ENCODE measurements at regions not wholly inside any gene's neighbourhood (a gene's known extent, or its start where the extent isn't known, plus 50 kb on each side); places are given as distances from the start of the nearest gene placed in this dataset.

DNA sequence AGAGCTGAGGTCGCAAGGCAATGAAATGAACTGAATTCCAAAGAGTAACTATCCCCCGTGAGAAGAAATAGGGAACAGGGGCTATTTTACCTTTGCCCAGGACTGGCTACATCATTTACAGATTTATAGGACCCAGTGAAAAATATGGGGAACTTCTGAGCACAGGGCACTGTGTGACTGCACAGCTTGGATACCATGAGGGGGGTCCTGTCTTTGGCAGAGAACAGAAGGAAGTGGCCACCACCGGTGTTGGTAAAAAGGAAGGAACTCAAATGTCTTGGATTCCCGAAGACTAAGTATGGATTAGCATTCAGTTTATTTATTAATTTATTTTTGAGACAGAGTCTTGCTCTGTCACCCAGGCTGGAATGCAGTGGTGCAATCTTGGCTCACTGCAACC, 119.6 kb downstream of the B3GNT2 start:
- TF ChIP-seq, protein P1, sequence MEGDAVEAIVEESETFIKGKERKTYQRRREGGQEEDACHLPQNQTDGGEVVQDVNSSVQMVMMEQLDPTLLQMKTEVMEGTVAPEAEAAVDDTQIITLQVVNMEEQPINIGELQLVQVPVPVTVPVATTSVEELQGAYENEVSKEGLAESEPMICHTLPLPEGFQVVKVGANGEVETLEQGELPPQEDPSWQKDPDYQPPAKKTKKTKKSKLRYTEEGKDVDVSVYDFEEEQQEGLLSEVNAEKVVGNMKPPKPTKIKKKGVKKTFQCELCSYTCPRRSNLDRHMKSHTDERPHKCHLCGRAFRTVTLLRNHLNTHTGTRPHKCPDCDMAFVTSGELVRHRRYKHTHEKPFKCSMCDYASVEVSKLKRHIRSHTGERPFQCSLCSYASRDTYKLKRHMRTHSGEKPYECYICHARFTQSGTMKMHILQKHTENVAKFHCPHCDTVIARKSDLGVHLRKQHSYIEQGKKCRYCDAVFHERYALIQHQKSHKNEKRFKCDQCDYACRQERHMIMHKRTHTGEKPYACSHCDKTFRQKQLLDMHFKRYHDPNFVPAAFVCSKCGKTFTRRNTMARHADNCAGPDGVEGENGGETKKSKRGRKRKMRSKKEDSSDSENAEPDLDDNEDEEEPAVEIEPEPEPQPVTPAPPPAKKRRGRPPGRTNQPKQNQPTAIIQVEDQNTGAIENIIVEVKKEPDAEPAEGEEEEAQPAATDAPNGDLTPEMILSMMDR (IDR thresholded peaks at IDR 0.05 in 4 of 5, conservative IDR thresholded peaks at IDR 0.05 in 1 of 5), result no peak
- no peak for TF ChIP-seq POLR2A (IDR thresholded peaks at IDR 0.05)

Measured in gastrocnemius medialis (tissue), 4 donors.